ENCODE measurements at regions not wholly inside any gene's neighbourhood (a gene's known extent, or its start where the extent isn't known, plus 50 kb on each side); places are given as distances from the start of the nearest gene placed in this dataset.

DNA sequence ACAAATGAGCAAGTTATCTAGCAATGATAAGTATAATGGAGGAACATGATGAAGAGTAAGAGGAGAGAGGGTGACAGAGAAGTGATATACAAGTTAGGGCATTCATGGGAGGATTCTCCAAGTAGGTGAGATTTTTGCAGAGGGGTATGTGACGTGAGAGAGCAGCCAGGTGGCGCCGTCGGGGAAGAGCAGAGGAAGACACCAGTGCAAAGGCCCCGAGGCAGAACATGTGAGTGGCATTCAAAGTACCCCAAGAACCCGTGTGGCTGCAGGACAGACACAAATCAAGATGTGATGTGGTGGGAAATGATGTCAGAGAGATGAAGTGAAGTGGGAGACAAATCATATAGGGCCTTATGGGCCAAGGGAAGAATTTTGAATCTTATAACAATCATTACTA is 81.8 kb upstream of the GRM7 start:
- no peaks in the 10 kb centered on the region for H3K79me2 ChIP-seq (ENCODE audit: insufficient read depth, low read length)
- no peak overlapping the region for H3K4me3 ChIP-seq (replicated peaks in 1 of 3; ENCODE audit: low read depth in 2 of 3, low read length in 3 of 3)
- Mint-ChIP-seq H3K36me3 (no peaks in the 10 kb centered on the region), H3K9me3 (peaks cover 2 to 16% (median 5%) of the 10 kb centered on the region in 7 donors), H3K27ac (no peak overlapping the region), H3K27me3 (ENCODE audit: low read depth in 3 of 3) (no peaks in the 10 kb centered on the region), H3K4me3 (no peak overlapping the region), H3K4me1 (no peaks in the 10 kb centered on the region)
- no peak overlapping the region for H3K9ac ChIP-seq (ENCODE audit: insufficient read depth, low read length, poor library complexity, severe bottlenecking)
- H3K4me1 ChIP-seq (ENCODE audit: control insufficient read depth in 1 of 2, insufficient read depth in 2 of 2, low read length in 2 of 2), result no peaks in the 10 kb centered on the region
- peaks cover 4 to 10% of the 10 kb centered on the region in 2 donors for H3K9me3 ChIP-seq (replicated peaks in 1 of 2; ENCODE audit: control insufficient read depth in 1 of 2, insufficient read depth in 1 of 2, low read length in 2 of 2)
- intact Hi-C loops (cut with micrococcal nuclease), result no loop called here
- H4K20me1 ChIP-seq (ENCODE audit: insufficient read depth, low read length), result no peaks in the 10 kb centered on the region
- 86% methylated on average over 5 of the region's 6 CpGs for WGBS (ENCODE audit: insufficient coverage)
- H3K4me2 ChIP-seq (replicated peaks; ENCODE audit: extremely low read depth, low read length, poor library complexity, severe bottlenecking), result no peak overlapping the region
- H2AFZ ChIP-seq (ENCODE audit: insufficient read depth, low read depth, low read length, poor library complexity, severe bottlenecking), result no peak overlapping the region
- no peaks in the 10 kb centered on the region for H3K27me3 ChIP-seq (ENCODE audit: control insufficient read depth in 2 of 2, insufficient read depth in 2 of 2, low read length in 2 of 2)
- DNase-seq, result no peak
- TF ChIP-seq, protein P1, sequence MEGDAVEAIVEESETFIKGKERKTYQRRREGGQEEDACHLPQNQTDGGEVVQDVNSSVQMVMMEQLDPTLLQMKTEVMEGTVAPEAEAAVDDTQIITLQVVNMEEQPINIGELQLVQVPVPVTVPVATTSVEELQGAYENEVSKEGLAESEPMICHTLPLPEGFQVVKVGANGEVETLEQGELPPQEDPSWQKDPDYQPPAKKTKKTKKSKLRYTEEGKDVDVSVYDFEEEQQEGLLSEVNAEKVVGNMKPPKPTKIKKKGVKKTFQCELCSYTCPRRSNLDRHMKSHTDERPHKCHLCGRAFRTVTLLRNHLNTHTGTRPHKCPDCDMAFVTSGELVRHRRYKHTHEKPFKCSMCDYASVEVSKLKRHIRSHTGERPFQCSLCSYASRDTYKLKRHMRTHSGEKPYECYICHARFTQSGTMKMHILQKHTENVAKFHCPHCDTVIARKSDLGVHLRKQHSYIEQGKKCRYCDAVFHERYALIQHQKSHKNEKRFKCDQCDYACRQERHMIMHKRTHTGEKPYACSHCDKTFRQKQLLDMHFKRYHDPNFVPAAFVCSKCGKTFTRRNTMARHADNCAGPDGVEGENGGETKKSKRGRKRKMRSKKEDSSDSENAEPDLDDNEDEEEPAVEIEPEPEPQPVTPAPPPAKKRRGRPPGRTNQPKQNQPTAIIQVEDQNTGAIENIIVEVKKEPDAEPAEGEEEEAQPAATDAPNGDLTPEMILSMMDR (IDR thresholded peaks at IDR 0.05), result no peak
- H3K36me3 ChIP-seq (replicated peaks in 1 of 2; ENCODE audit: control insufficient read depth in 1 of 2, insufficient read depth in 2 of 2, low read length in 2 of 2), result no peaks in the 10 kb centered on the region
- H3K27ac ChIP-seq (ENCODE audit: low read depth in 1 of 2, low read length in 2 of 2), result no peak overlapping the region

DNA sequence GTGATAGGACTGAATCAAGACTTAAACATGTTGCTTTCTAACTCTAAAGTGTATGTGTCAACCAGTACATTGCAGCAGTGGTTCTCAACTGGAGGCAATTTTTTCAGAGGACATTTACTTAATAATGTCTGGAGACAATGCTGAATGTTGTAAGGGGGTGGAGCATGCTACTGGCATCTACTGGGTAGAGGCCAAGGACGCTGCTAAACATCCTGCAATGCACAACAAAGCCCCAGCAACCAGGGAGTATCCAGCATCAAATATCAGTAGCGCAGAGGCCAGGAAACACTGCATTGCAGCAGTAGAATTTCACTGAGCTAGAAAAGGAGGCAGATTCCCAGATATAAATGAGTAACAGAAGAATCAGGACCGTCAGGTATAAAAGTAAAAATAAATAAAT is 79.8 kb upstream of the GRM7 start:
- H3K4me1 ChIP-seq (ENCODE audit: control insufficient read depth in 1 of 2, insufficient read depth in 2 of 2, low read length in 2 of 2), result no peaks in the 10 kb centered on the region
- Mint-ChIP-seq H3K4me1 (no peaks in the 10 kb centered on the region), H3K9me3 (peaks cover 0 to 13% (median 3%) of the 10 kb centered on the region in 7 donors), H3K27me3 (ENCODE audit: low read depth in 3 of 3) (no peaks in the 10 kb centered on the region), H3K36me3 (no peaks in the 10 kb centered on the region), H3K4me3 (no peak overlapping the region), H3K27ac (no peak overlapping the region)
- no peak overlapping the region for H3K4me3 ChIP-seq (replicated peaks in 1 of 3; ENCODE audit: low read depth in 2 of 3, low read length in 3 of 3)
- H3K27ac ChIP-seq (ENCODE audit: low read depth in 1 of 2, low read length in 2 of 2), result no peak overlapping the region
- no peak overlapping the region for H2AFZ ChIP-seq (ENCODE audit: insufficient read depth, low read depth, low read length, poor library complexity, severe bottlenecking)
- no peak overlapping the region for H3K9ac ChIP-seq (ENCODE audit: insufficient read depth, low read length, poor library complexity, severe bottlenecking)
- no peaks in the 10 kb centered on the region for H4K20me1 ChIP-seq (ENCODE audit: insufficient read depth, low read length)
- no peak overlapping the region for H3K4me2 ChIP-seq (replicated peaks; ENCODE audit: extremely low read depth, low read length, poor library complexity, severe bottlenecking)
- H3K79me2 ChIP-seq (ENCODE audit: insufficient read depth, low read length), result no peaks in the 10 kb centered on the region
- WGBS (ENCODE audit: insufficient coverage), result 90% methylated on average over 2 of the region's 3 CpGs
- TF ChIP-seq, protein P1 (IDR thresholded peaks at IDR 0.05), result no peak
- no peak for DNase-seq
- H3K36me3 ChIP-seq (replicated peaks in 1 of 2; ENCODE audit: control insufficient read depth in 1 of 2, insufficient read depth in 2 of 2, low read length in 2 of 2), result no peaks in the 10 kb centered on the region
- no peaks in the 10 kb centered on the region for H3K27me3 ChIP-seq (ENCODE audit: control insufficient read depth in 2 of 2, insufficient read depth in 2 of 2, low read length in 2 of 2)
- intact Hi-C loops (cut with micrococcal nuclease), result no loop called here
- H3K9me3 ChIP-seq (replicated peaks in 1 of 2; ENCODE audit: control insufficient read depth in 1 of 2, insufficient read depth in 1 of 2, low read length in 2 of 2), result peaks cover 4 to 9% of the 10 kb centered on the region in 2 donors
